ENCODE measurements at regions not wholly inside any gene's neighbourhood (a gene's known extent, or its start where the extent isn't known, plus 50 kb on each side); places are given as distances from the start of the nearest gene placed in this dataset.
A peak's percentile ranks its signal among the peaks of the same experiment; 100 is the strongest.
"Not testable (repeated sequence)": the region's sequence is repeated elsewhere in the genome, so short reads cannot be mapped to it uniquely, and the experiment has no call there.

- 76 to 84% methylated on average over 9 to 10 of the region's 12 CpGs for WGBS, 2 donors
- no peaks in the 10 kb centered on the region for H3K9me3 ChIP-seq
- peak overlapping the region in 2 of 4 donors; percentile 34 to 59 for H3K4me3 ChIP-seq
- intact Hi-C loops (cut with DNase I) = no loop called here
- DNase-seq = no peak
- peaks cover 6 to 14% (median 7%) of the 10 kb centered on the region in 3 donors for H3K4me1 ChIP-seq
- no peaks in the 10 kb centered on the region for H3K27me3 ChIP-seq
- H3K36me3 ChIP-seq = no peaks in the 10 kb centered on the region
- peak overlapping the region in 2 of 4 donors; percentile 56 to 64 for H3K27ac ChIP-seq
- TF ChIP-seq POLR2A (IDR thresholded peaks at IDR 0.05) (no peak), CTCF (IDR thresholded peaks at IDR 0.05) (no peak)
These were observed 82.0 kb upstream of the PPM1B start for GRCh38 chr2:44086629-44087028.

- peaks cover 6 to 14% (median 7%) of the 10 kb centered on the region in 3 donors for H3K4me1 ChIP-seq
- H3K27ac ChIP-seq = peak overlapping the region in 3 of 4 donors; percentile 56 to 72 (median 64)
- no peaks in the 10 kb centered on the region for H3K36me3 ChIP-seq
- DNase-seq = peak; percentile 42
- no peaks in the 10 kb centered on the region for H3K27me3 ChIP-seq
- intact Hi-C loops (cut with DNase I) = no loop called here
- no peaks in the 10 kb centered on the region for H3K9me3 ChIP-seq
- 5 to 14% methylated on average over 17 to 18 of the region's 29 CpGs for WGBS, 2 donors
- peak overlapping the region; percentile 13 to 59 (median 37) for H3K4me3 ChIP-seq
- TF ChIP-seq CTCF (IDR thresholded peaks at IDR 0.05) (peak; percentile 81 to 96 (median 90)), POLR2A (IDR thresholded peaks at IDR 0.05) (no peak)
These were observed 81.5 kb upstream of the PPM1B start for GRCh38 chr2:44087036-44087713.

GRCh38 chr2:44087714-44088092 lies 81.0 kb upstream of the PPM1B start:
- Histone ChIP-seq H3K4me3 (peak overlapping the region in 3 of 4 donors; percentile 34 to 59 (median 40)), H3K9me3 (no peaks in the 10 kb centered on the region), H3K27me3 (no peaks in the 10 kb centered on the region), H3K27ac (peak overlapping the region in 3 of 4 donors; percentile 56 to 72 (median 64)), H3K36me3 (no peaks in the 10 kb centered on the region), H3K4me1 (peaks cover 6 to 14% (median 7%) of the 10 kb centered on the region in 3 donors)
- 43 to 54% methylated on average over 4 of the region's 4 CpGs for WGBS, 2 donors
- TF ChIP-seq CTCF (IDR thresholded peaks at IDR 0.05) (no peak), POLR2A (IDR thresholded peaks at IDR 0.05) (no peak)
- intact Hi-C loops (cut with DNase I) = no loop called here
- no peak for DNase-seq

- H3K9me3 ChIP-seq; DNase-seq; H3K4me3 ChIP-seq; H3K27me3 ChIP-seq; H3K27ac ChIP-seq; intact Hi-C loops (cut with DNase I); H3K36me3 ChIP-seq; H3K4me1 ChIP-seq: not testable (repeated sequence)
- 95 to 98% methylated on average over 5 of the region's 5 CpGs for WGBS, 2 donors
These were observed 76.2 kb upstream of the PPM1B start for GRCh38 chr2:44092519-44092918.

- WGBS, 2 donors = 80 to 90% methylated on average over 3 of the region's 3 CpGs
- intact Hi-C loops (cut with DNase I) = no loop called here
- no peak overlapping the region for H3K4me3 ChIP-seq
- H3K9me3 ChIP-seq = no peaks in the 10 kb centered on the region
- H3K4me1 ChIP-seq = no peaks in the 10 kb centered on the region
- no peak overlapping the region for H3K27ac ChIP-seq
- no peaks in the 10 kb centered on the region for H3K27me3 ChIP-seq
- no peak for DNase-seq
- TF ChIP-seq POLR2A (IDR thresholded peaks at IDR 0.05) = no peak
- TF ChIP-seq CTCF (IDR thresholded peaks at IDR 0.05) = no peak
- no peaks in the 10 kb centered on the region for H3K36me3 ChIP-seq
These were observed 74.7 kb upstream of the PPM1B start for GRCh38 chr2:44093970-44094369.
